SK-N-SH (cell line): ENCODE measurements at regions not wholly inside any gene's neighbourhood (a gene's known extent, or its start where the extent isn't known, plus 50 kb on each side); places are given as distances from the start of the nearest gene placed in this dataset.

ENCODE experiments used
- CHD2 ChIP-seq: fragments of 150-350 bp; IDR thresholded peaks from 2 replicates; pipeline ENCODE4 v1.6.1; 2018; ENCODE audit warnings: low read length; ENCODE audit not compliant: partially characterized antibody
- CTCF ChIP-seq: fragments of 200-600 bp; sonication (generic); IDR thresholded peaks from 2 replicates; pipeline ENCODE4 v1.6.1; 2017; ENCODE audit warnings: antibody characterized with exemption, mild to moderate bottlenecking, moderate library complexity
- EP300 ChIP-seq, 2 experiments: IDR thresholded peaks; 2 replicates each; pipeline versions ENCODE4 v1.4.0 to v1.6.1; 2012; ENCODE audit warnings: borderline replicate concordance in 1 of 2, low read depth in 1 of 2, low read length in 1 of 2
- EZH2phosphoT487 ChIP-seq: fragments of 200-600 bp; sonication (generic); IDR thresholded peaks from 2 replicates; pipeline ENCODE4 v1.6.1; 2017; ENCODE audit warnings: low read depth, mixed run types, mild to moderate bottlenecking, antibody characterized with exemption, moderate library complexity, borderline replicate concordance
- FOSL2 ChIP-seq: IDR thresholded peaks from 2 replicates; pipeline ENCODE4 v1.4.0; 2012; ENCODE audit warnings: low read depth, mild to moderate bottlenecking, moderate library complexity, borderline replicate concordance
- JUND ChIP-seq: IDR thresholded peaks from 2 replicates; pipeline ENCODE4 v1.4.0; 2012
- POLR2AphosphoS5 ChIP-seq: IDR thresholded peaks from 2 replicates; pipeline ENCODE4 v1.6.1; 2012; ENCODE audit warnings: low read depth, low read length
- RAD21 ChIP-seq: IDR thresholded peaks from 2 replicates; pipeline ENCODE4 v1.6.1; 2012; ENCODE audit warnings: mild to moderate bottlenecking, low read length
- RCOR1 ChIP-seq: fragments of 150-350 bp; IDR thresholded peaks from 2 replicates; pipeline ENCODE4 v1.6.1; 2017; ENCODE audit warnings: antibody characterized with exemption, low read length
- RFX5 ChIP-seq: IDR thresholded peaks from 2 replicates; pipeline ENCODE4 v1.6.1; 2012; ENCODE audit warnings: mild to moderate bottlenecking, improper control_type of control experiment, low read length
- TEAD4 ChIP-seq: IDR thresholded peaks from 2 replicates; pipeline ENCODE4 v1.4.0; 2012; ENCODE audit warnings: mild to moderate bottlenecking, borderline replicate concordance; ENCODE audit not compliant: insufficient read depth
- YY1 ChIP-seq: IDR thresholded peaks from 2 replicates; pipeline ENCODE4 v1.4.0; 2012; ENCODE audit warnings: low read depth, mild to moderate bottlenecking

GRCh38 chr1:116825720-116826438, 71.6 kb downstream of the CD2 start:
- TF ChIP-seq RCOR1 (peak; percentile 73; the same call in 1 of the 2 replicates), RFX5 (no peak), CTCF (no peak), FOSL2 (no peak), EP300 (IDR thresholded peaks at IDR 0.05; ENCODE audit: borderline replicate concordance in 1 of 2, low read depth in 1 of 2, low read length in 1 of 2) (peak in 1 of 2 experiments; percentile 83; a peak in 2 of 4 replicates), CHD2 (peak; percentile 68), JUND (no peak), POLR2AphosphoS5 (no peak), RAD21 (peak; percentile 60), TEAD4 (no peak), EZH2phosphoT487 (no peak), YY1 (no peak)
